ENCODE measurements at regions not wholly inside any gene's neighbourhood (a gene's known extent, or its start where the extent isn't known, plus 50 kb on each side); places are given as distances from the start of the nearest gene placed in this dataset.
"Not testable (repeated sequence)": the region's sequence is repeated elsewhere in the genome, so short reads cannot be mapped to it uniquely, and the experiment has no call there.

GRCh38 chr4:116272336-116272735 lies 813.0 kb downstream of the TRAM1L1 start:
- intact Hi-C loops (cut with micrococcal nuclease), result no loop called here
- no peak overlapping the region for H3K27ac ChIP-seq (ENCODE audit: low read depth, low read length)
- no peaks in the 10 kb centered on the region for H3K27me3 ChIP-seq (ENCODE audit: insufficient read depth, low read length)
- H3K9me3 ChIP-seq (ENCODE audit: control insufficient read depth in 1 of 2, low read length in 2 of 2), result no peaks in the 10 kb centered on the region
- no peaks in the 10 kb centered on the region for H3K27me3 Mint-ChIP-seq
- H3K4me3 Mint-ChIP-seq, result no peak overlapping the region
- ChIA-PET POLR2A (ENCODE audit: partially characterized antibody) (no interaction called here), CTCF (ENCODE audit: partially characterized antibody) (no interaction called here)
- no peaks in the 10 kb centered on the region for H3K36me3 ChIP-seq (ENCODE audit: insufficient read depth, low read length)
- H3K4me1 Mint-ChIP-seq, result no peaks in the 10 kb centered on the region
- no peak overlapping the region for H3K4me3 ChIP-seq (ENCODE audit: low read length in 2 of 2)
- no peaks in the 10 kb centered on the region for H3K4me1 ChIP-seq (ENCODE audit: insufficient read depth, low read length)
- DNase-seq, result no peak
- no peak overlapping the region for H3K27ac Mint-ChIP-seq
- peaks cover 0 to 7% (median 2%) of the 10 kb centered on the region in 8 donors for H3K9me3 Mint-ChIP-seq
- no peaks in the 10 kb centered on the region for H3K36me3 Mint-ChIP-seq

- H3K36me3 ChIP-seq (ENCODE audit: insufficient read depth, low read length); H3K9me3 ChIP-seq (ENCODE audit: control insufficient read depth in 1 of 2, low read length in 2 of 2); H3K4me1 Mint-ChIP-seq; POLR2A ChIA-PET (ENCODE audit: partially characterized antibody); CTCF ChIA-PET (ENCODE audit: partially characterized antibody); H3K4me1 ChIP-seq (ENCODE audit: insufficient read depth, low read length); H3K4me3 ChIP-seq (ENCODE audit: low read length in 2 of 2); H3K27me3 Mint-ChIP-seq; H3K36me3 Mint-ChIP-seq; H3K27me3 ChIP-seq (ENCODE audit: insufficient read depth, low read length); H3K4me3 Mint-ChIP-seq; intact Hi-C loops (cut with micrococcal nuclease); DNase-seq; H3K27ac ChIP-seq (ENCODE audit: low read depth, low read length); H3K27ac Mint-ChIP-seq: not testable (repeated sequence)
- H3K9me3 Mint-ChIP-seq, result peaks cover 0 to 38% (median 21%) of the 10 kb centered on the region in 8 donors
Observed at GRCh38 chr4:116260931-116261330, 824.4 kb downstream of the TRAM1L1 start.

- intact Hi-C loops (cut with micrococcal nuclease), result no loop called here
- Histone ChIP-seq H3K27me3 (ENCODE audit: insufficient read depth, low read length) (no peaks in the 10 kb centered on the region), H3K4me1 (ENCODE audit: insufficient read depth, low read length) (no peaks in the 10 kb centered on the region), H3K27ac (ENCODE audit: low read depth, low read length) (no peak overlapping the region), H3K4me3 (ENCODE audit: low read length in 2 of 2) (no peak overlapping the region), H3K36me3 (ENCODE audit: insufficient read depth, low read length) (no peaks in the 10 kb centered on the region), H3K9me3 (ENCODE audit: control insufficient read depth in 1 of 2, low read length in 2 of 2) (no peaks in the 10 kb centered on the region)
- Mint-ChIP-seq H3K36me3 (no peaks in the 10 kb centered on the region), H3K27me3 (no peaks in the 10 kb centered on the region), H3K9me3 (peaks cover 0 to 10% (median 3%) of the 10 kb centered on the region in 8 donors), H3K27ac (no peak overlapping the region), H3K4me1 (no peaks in the 10 kb centered on the region), H3K4me3 (no peak overlapping the region)
- ChIA-PET POLR2A (ENCODE audit: partially characterized antibody) (no interaction called here), CTCF (ENCODE audit: partially characterized antibody) (no interaction called here)
- no peak for DNase-seq
Observed at GRCh38 chr4:116244771-116245170, 840.6 kb downstream of the TRAM1L1 start.

- H3K27me3 ChIP-seq (ENCODE audit: insufficient read depth, low read length), result no peaks in the 10 kb centered on the region
- intact Hi-C loops (cut with micrococcal nuclease), result no loop called here
- no peaks in the 10 kb centered on the region for H3K9me3 ChIP-seq (ENCODE audit: control insufficient read depth in 1 of 2, low read length in 2 of 2)
- no peaks in the 10 kb centered on the region for H3K36me3 ChIP-seq (ENCODE audit: insufficient read depth, low read length)
- ChIA-PET CTCF (ENCODE audit: partially characterized antibody) (no interaction called here), POLR2A (ENCODE audit: partially characterized antibody) (no interaction called here)
- no peaks in the 10 kb centered on the region for H3K27me3 Mint-ChIP-seq
- H3K4me3 Mint-ChIP-seq, result no peak overlapping the region
- H3K9me3 Mint-ChIP-seq, result peaks cover 0 to 10% (median 3%) of the 10 kb centered on the region in 8 donors
- no peak for DNase-seq
- H3K27ac ChIP-seq (ENCODE audit: low read depth, low read length), result no peak overlapping the region
- no peaks in the 10 kb centered on the region for H3K36me3 Mint-ChIP-seq
- no peaks in the 10 kb centered on the region for H3K4me1 Mint-ChIP-seq
- no peak overlapping the region for H3K27ac Mint-ChIP-seq
- no peak overlapping the region for H3K4me3 ChIP-seq (ENCODE audit: low read length in 2 of 2)
- H3K4me1 ChIP-seq (ENCODE audit: insufficient read depth, low read length), result no peaks in the 10 kb centered on the region
Observed at GRCh38 chr4:116243431-116243830, 841.9 kb downstream of the TRAM1L1 start.

GRCh38 chr4:116233971-116234370 lies 851.4 kb downstream of the TRAM1L1 start:
- H3K36me3 ChIP-seq (ENCODE audit: insufficient read depth, low read length), result no peaks in the 10 kb centered on the region
- H3K27me3 Mint-ChIP-seq, result no peaks in the 10 kb centered on the region
- H3K9me3 Mint-ChIP-seq, result peaks cover 0 to 3% (median 0%) of the 10 kb centered on the region in 8 donors
- H3K9me3 ChIP-seq (ENCODE audit: control insufficient read depth in 1 of 2, low read length in 2 of 2), result no peaks in the 10 kb centered on the region
- ChIA-PET POLR2A (ENCODE audit: partially characterized antibody) (no interaction called here), CTCF (ENCODE audit: partially characterized antibody) (no interaction called here)
- no peak overlapping the region for H3K27ac ChIP-seq (ENCODE audit: low read depth, low read length)
- H3K4me3 Mint-ChIP-seq, result no peak overlapping the region
- no peak overlapping the region for H3K27ac Mint-ChIP-seq
- H3K4me1 ChIP-seq (ENCODE audit: insufficient read depth, low read length), result no peaks in the 10 kb centered on the region
- H3K36me3 Mint-ChIP-seq, result no peaks in the 10 kb centered on the region
- no peak overlapping the region for H3K4me3 ChIP-seq (ENCODE audit: low read length in 2 of 2)
- DNase-seq, result no peak
- intact Hi-C loops (cut with micrococcal nuclease), result no loop called here
- H3K4me1 Mint-ChIP-seq, result no peaks in the 10 kb centered on the region
- no peaks in the 10 kb centered on the region for H3K27me3 ChIP-seq (ENCODE audit: insufficient read depth, low read length)

GRCh38 chr4:116231999-116232398 lies 853.4 kb downstream of the TRAM1L1 start:
- DNase-seq; H3K4me1 ChIP-seq (ENCODE audit: insufficient read depth, low read length); CTCF ChIA-PET (ENCODE audit: partially characterized antibody); H3K36me3 Mint-ChIP-seq; H3K27ac Mint-ChIP-seq; H3K4me1 Mint-ChIP-seq; H3K4me3 Mint-ChIP-seq; H3K9me3 ChIP-seq (ENCODE audit: control insufficient read depth in 1 of 2, low read length in 2 of 2); intact Hi-C loops (cut with micrococcal nuclease); H3K4me3 ChIP-seq (ENCODE audit: low read length in 2 of 2); POLR2A ChIA-PET (ENCODE audit: partially characterized antibody); H3K27me3 ChIP-seq (ENCODE audit: insufficient read depth, low read length); H3K27ac ChIP-seq (ENCODE audit: low read depth, low read length); H3K27me3 Mint-ChIP-seq; H3K9me3 Mint-ChIP-seq; H3K36me3 ChIP-seq (ENCODE audit: insufficient read depth, low read length): not testable (repeated sequence)

GRCh38 chr4:116229420-116229819 lies 856.0 kb downstream of the TRAM1L1 start:
- ChIA-PET POLR2A (ENCODE audit: partially characterized antibody) (no interaction called here), CTCF (ENCODE audit: partially characterized antibody) (no interaction called here)
- Histone ChIP-seq H3K27ac (ENCODE audit: low read depth, low read length) (no peak overlapping the region), H3K9me3 (ENCODE audit: control insufficient read depth in 1 of 2, low read length in 2 of 2) (no peaks in the 10 kb centered on the region), H3K4me3 (ENCODE audit: low read length in 2 of 2) (no peak overlapping the region), H3K27me3 (ENCODE audit: insufficient read depth, low read length) (no peaks in the 10 kb centered on the region), H3K36me3 (ENCODE audit: insufficient read depth, low read length) (no peaks in the 10 kb centered on the region), H3K4me1 (ENCODE audit: insufficient read depth, low read length) (no peaks in the 10 kb centered on the region)
- no peaks in the 10 kb centered on the region for H3K4me1 Mint-ChIP-seq
- H3K27ac Mint-ChIP-seq, result no peak overlapping the region
- no peak overlapping the region for H3K4me3 Mint-ChIP-seq
- intact Hi-C loops (cut with micrococcal nuclease), result no loop called here
- no peaks in the 10 kb centered on the region for H3K27me3 Mint-ChIP-seq
- H3K36me3 Mint-ChIP-seq, result no peaks in the 10 kb centered on the region
- DNase-seq, result no peak
- peaks cover 0 to 6% (median under 1%) of the 10 kb centered on the region in 8 donors for H3K9me3 Mint-ChIP-seq

GRCh38 chr4:116223040-116223732 lies 862.2 kb downstream of the TRAM1L1 start:
- DNase-seq, result no peak
- Histone ChIP-seq H3K27me3 (ENCODE audit: insufficient read depth, low read length) (no peaks in the 10 kb centered on the region), H3K4me3 (ENCODE audit: low read length in 2 of 2) (no peak overlapping the region), H3K9me3 (ENCODE audit: control insufficient read depth in 1 of 2, low read length in 2 of 2) (no peaks in the 10 kb centered on the region), H3K27ac (ENCODE audit: low read depth, low read length) (no peak overlapping the region), H3K36me3 (ENCODE audit: insufficient read depth, low read length) (no peaks in the 10 kb centered on the region), H3K4me1 (ENCODE audit: insufficient read depth, low read length) (no peaks in the 10 kb centered on the region)
- intact Hi-C loops (cut with micrococcal nuclease), result no loop called here
- Mint-ChIP-seq H3K27me3 (no peaks in the 10 kb centered on the region), H3K4me3 (no peak overlapping the region), H3K9me3 (peaks cover 0 to 14% (median 4%) of the 10 kb centered on the region in 8 donors), H3K27ac (no peak overlapping the region), H3K4me1 (no peaks in the 10 kb centered on the region), H3K36me3 (no peaks in the 10 kb centered on the region)
- ChIA-PET POLR2A (ENCODE audit: partially characterized antibody) (no interaction called here), CTCF (ENCODE audit: partially characterized antibody) (no interaction called here)
